Liver (tissue), 8 donors: ENCODE measurements at regions not wholly inside any gene's neighbourhood (a gene's known extent, or its start where the extent isn't known, plus 50 kb on each side); places are given as distances from the start of the nearest gene placed in this dataset.

ENCODE experiments used
- DNase-seq: peaks from one replicate; pipeline ENCODE4 v3.0.0-alpha.2; 2017; ENCODE audit warnings: low spot score
- H3K27ac ChIP-seq, 2 donors: one replicate each; pipeline ENCODE4 v1.7.0; 2013; ENCODE audit warnings: inconsistent platforms in 2 of 2, low read length in 2 of 2, control low read depth in 1 of 2, low read depth in 1 of 2, mild to moderate bottlenecking in 1 of 2
- H3K27me3 ChIP-seq, 4 donors: one replicate each; pipeline versions ENCODE4 v1.6.1 to v1.7.0; 2013; ENCODE audit warnings: low read length in 3 of 4, inconsistent platforms in 1 of 4, mild to moderate bottlenecking in 1 of 4, moderate library complexity in 1 of 4; ENCODE audit not compliant: control insufficient read depth in 4 of 4, insufficient read depth in 4 of 4
- H3K36me3 ChIP-seq, 4 donors: one replicate each; pipeline versions ENCODE4 v1.6.1 to v1.7.0; 2013; ENCODE audit warnings: low read length in 3 of 4, mild to moderate bottlenecking in 3 of 4, low read depth in 1 of 4, moderate library complexity in 1 of 4; ENCODE audit not compliant: control insufficient read depth in 4 of 4, insufficient read depth in 3 of 4
- H3K4me1 ChIP-seq, 4 donors: one replicate each; pipeline versions ENCODE4 v1.6.1 to v1.7.0; 2013; ENCODE audit warnings: low read length in 3 of 4, mild to moderate bottlenecking in 3 of 4, moderate library complexity in 1 of 4; ENCODE audit not compliant: control insufficient read depth in 4 of 4, insufficient read depth in 4 of 4
- H3K4me3 ChIP-seq, 3 donors: one replicate each; pipeline versions ENCODE4 v1.6.1 to v1.7.0; 2013; ENCODE audit warnings: low read length in 3 of 3, control low read depth in 1 of 3, low read depth in 1 of 3, mild to moderate bottlenecking in 1 of 3
- H3K9ac ChIP-seq, 2 donors: one replicate each; pipeline ENCODE4 v1.7.0; 2013; ENCODE audit warnings: low read length in 2 of 2, mild to moderate bottlenecking in 2 of 2, moderate library complexity in 2 of 2, control low read depth in 1 of 2, low read depth in 1 of 2
- H3K9me3 ChIP-seq, 4 donors: one replicate each; pipeline versions ENCODE4 v1.6.1 to v1.7.0; 2013; ENCODE audit warnings: low read length in 3 of 4; ENCODE audit not compliant: control insufficient read depth in 4 of 4
- CTCF ChIP-seq: fragments of 150-350 bp; IDR thresholded peaks from 2 replicates; pipeline ENCODE4 v1.5.1; 2017; ENCODE audit warnings: improper control_type of control experiment, low read depth, low read length; ENCODE audit not compliant: missing input control
- EGR1 ChIP-seq, 2 donors: IDR thresholded peaks; 2 replicates each; pipeline ENCODE4 v1.6.1; 2016 to 2018; ENCODE audit warnings: antibody characterized with exemption in 2 of 2, low read depth in 2 of 2
- FOXA1 ChIP-seq: IDR thresholded peaks from 2 replicates; pipeline ENCODE4 v1.6.1; 2016; ENCODE audit warnings: antibody characterized with exemption
- FOXA2 ChIP-seq: IDR thresholded peaks from 2 replicates; pipeline ENCODE4 v1.6.1; 2016; ENCODE audit warnings: antibody characterized with exemption
- GABPA ChIP-seq, 2 donors: IDR thresholded peaks in 1 of 2; conservative IDR thresholded peaks in 1 of 2; 2 replicates each; pipeline ENCODE4 v1.6.1; 2016; ENCODE audit warnings: antibody characterized with exemption in 2 of 2, mild to moderate bottlenecking in 1 of 2, moderate library complexity in 1 of 2
- HNF4A ChIP-seq, 2 donors: conservative IDR thresholded peaks; 2 replicates each; pipeline ENCODE4 v1.6.1; 2016; ENCODE audit warnings: antibody characterized with exemption in 2 of 2, mild to moderate bottlenecking in 2 of 2
- HNF4G ChIP-seq: IDR thresholded peaks from 2 replicates; pipeline ENCODE4 v1.6.1; 2016; ENCODE audit warnings: antibody characterized with exemption
- JUND ChIP-seq, 2 donors: IDR thresholded peaks; 2 replicates each; pipeline ENCODE4 v1.6.1; 2016; ENCODE audit warnings: antibody characterized with exemption in 2 of 2
- MAX ChIP-seq: IDR thresholded peaks from 2 replicates; pipeline ENCODE4 v1.6.1; 2016; ENCODE audit warnings: antibody characterized with exemption
- NR2F2 ChIP-seq: IDR thresholded peaks from 2 replicates; pipeline ENCODE4 v1.6.1; 2016; ENCODE audit warnings: antibody characterized with exemption
- RAD21 ChIP-seq, 2 donors: IDR thresholded peaks; 2 replicates each; pipeline ENCODE4 v1.6.1; 2016; ENCODE audit warnings: antibody characterized with exemption in 2 of 2, mild to moderate bottlenecking in 2 of 2
- RXRA ChIP-seq, 2 donors: IDR thresholded peaks; 2 replicates each; pipeline ENCODE4 v1.6.1; 2017 to 2018; ENCODE audit warnings: antibody characterized with exemption in 2 of 2, mild to moderate bottlenecking in 1 of 2
- SP1 ChIP-seq: IDR thresholded peaks from 2 replicates; pipeline ENCODE4 v1.6.1; 2018; ENCODE audit warnings: antibody characterized with exemption, mild to moderate bottlenecking
- TAF1 ChIP-seq: conservative IDR thresholded peaks from 2 replicates; pipeline ENCODE4 v1.6.1; 2016; ENCODE audit warnings: antibody characterized with exemption, mild to moderate bottlenecking
- YY1 ChIP-seq: IDR thresholded peaks from 2 replicates; pipeline ENCODE4 v1.6.1; 2016; ENCODE audit warnings: antibody characterized with exemption, mild to moderate bottlenecking
- ZBTB33 ChIP-seq: IDR thresholded peaks from 2 replicates; pipeline ENCODE4 v1.6.1; 2016; ENCODE audit warnings: antibody characterized with exemption
- WGBS: extraction: QIAGEN DNeasy Blood & Tissue Kit; methylation state at CpG from one replicate; pipeline ENCODE4 v1.1.7; 2013; 5-methylcytosine and 5-hydroxymethylcytosine counted together
- TF ChIP-seq, protein P1 (sequence below): IDR thresholded peaks from 2 replicates; pipeline ENCODE4 v1.6.1; 2016; ENCODE audit warnings: antibody characterized with exemption
- TF ChIP-seq, protein P2 (sequence below): IDR thresholded peaks from 2 replicates; pipeline ENCODE4 v1.6.1; 2016; ENCODE audit warnings: antibody characterized with exemption, mild to moderate bottlenecking
- donor health status: healthy.
- donor health status: healthy.
- donor health status: healthy.
- donor health status: healthy.
- donor health status: healthy.

DNA sequence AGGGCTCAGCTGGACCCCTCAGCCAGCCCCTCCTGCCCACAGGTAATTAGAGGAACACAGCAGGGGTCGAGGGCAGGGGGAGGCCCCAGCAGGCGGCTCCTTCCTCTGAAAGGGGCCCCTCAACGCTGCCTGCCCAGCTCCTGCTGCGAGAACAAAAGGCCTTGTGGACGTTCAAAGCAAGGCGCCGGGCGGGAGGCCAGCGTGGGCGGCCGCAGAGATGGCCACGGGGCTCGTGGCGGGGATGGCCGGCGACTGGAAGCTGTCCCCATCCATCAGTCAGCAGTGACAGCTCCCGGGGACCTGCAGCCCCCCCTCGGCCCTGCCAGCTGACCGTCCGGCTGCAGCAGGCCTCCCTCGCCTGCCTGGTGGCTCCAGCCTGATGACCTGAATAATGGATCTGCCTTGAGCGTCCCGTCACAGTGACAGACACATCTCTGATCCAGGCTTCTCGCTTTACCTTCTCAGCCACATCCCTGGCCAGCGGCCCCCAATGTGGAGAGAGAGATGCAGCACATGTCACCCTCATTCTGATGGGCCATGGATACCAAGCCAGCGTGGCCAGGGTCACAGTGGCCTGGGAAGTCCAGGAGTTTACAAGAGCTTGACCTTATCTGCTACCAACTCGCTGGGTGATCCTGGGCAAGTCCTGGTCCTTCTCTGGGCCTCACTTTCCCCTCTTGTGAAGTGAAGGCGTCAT lies 159.3 kb downstream of the MN1 start:
- no peaks in the 10 kb centered on the region for H3K36me3 ChIP-seq
- H3K27me3 ChIP-seq: no peaks in the 10 kb centered on the region
- DNase-seq: no peak
- H3K9me3 ChIP-seq: no peaks in the 10 kb centered on the region
- H3K4me3 ChIP-seq: no peak overlapping the region
- TF ChIP-seq EGR1 (IDR thresholded peaks at IDR 0.05; ENCODE audit: low read depth in 2 of 2): no peak
- TF ChIP-seq HNF4G: no peak
- TF ChIP-seq FOXA2: no peak
- TF ChIP-seq ZBTB33: no peak
- no peak for TF ChIP-seq SP1
- TF ChIP-seq RAD21 (IDR thresholded peaks at IDR 0.05): no peak
- TF ChIP-seq FOXA1: no peak
- TF ChIP-seq HNF4A (conservative IDR thresholded peaks at IDR 0.05): no peak
- TF ChIP-seq GABPA (IDR thresholded peaks at IDR 0.05 in 1 of 2, conservative IDR thresholded peaks at IDR 0.05 in 1 of 2): no peak
- H3K4me1 ChIP-seq: peaks cover 0 to 1% (median 0%) of the 10 kb centered on the region in 4 donors
- 84% methylated on average over 28 of the region's 28 CpGs for WGBS
- no peak overlapping the region for H3K27ac ChIP-seq
- H3K9ac ChIP-seq: no peak overlapping the region

DNA sequence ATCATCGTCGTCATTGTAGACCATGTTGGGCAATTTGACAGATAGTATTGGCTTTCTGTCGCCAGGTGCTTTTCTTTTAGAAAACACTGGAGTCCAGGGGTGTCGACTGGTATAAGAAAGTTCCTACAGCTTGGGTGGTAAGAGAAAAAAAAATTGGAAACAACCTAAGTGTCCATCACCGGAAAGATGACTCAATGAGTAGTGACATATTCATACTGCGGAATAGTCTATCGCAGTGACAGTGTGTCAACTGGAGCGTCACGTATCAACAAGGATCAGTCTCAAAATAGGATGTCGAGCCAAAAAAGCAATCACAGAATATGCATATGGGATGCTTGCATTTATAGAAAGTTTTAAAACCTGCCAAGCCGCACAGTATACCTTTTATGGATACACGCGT lies 157.6 kb downstream of the MN1 start:
- H3K4me1 ChIP-seq: peaks cover 0 to 7% (median 2%) of the 10 kb centered on the region in 4 donors
- no peak for DNase-seq
- WGBS: 94% methylated on average over 13 of the region's 13 CpGs

More for the DNA sequence above, 157.6 kb downstream of the MN1 start:
- Histone ChIP-seq H3K9me3 (no peaks in the 10 kb centered on the region), H3K36me3 (no peaks in the 10 kb centered on the region), H3K9ac (no peak overlapping the region), H3K27me3 (no peaks in the 10 kb centered on the region), H3K4me3 (no peak overlapping the region), H3K27ac (no peak overlapping the region)
- TF ChIP-seq, protein P1, sequence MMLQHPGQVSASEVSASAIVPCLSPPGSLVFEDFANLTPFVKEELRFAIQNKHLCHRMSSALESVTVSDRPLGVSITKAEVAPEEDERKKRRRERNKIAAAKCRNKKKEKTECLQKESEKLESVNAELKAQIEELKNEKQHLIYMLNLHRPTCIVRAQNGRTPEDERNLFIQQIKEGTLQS: no peak
- TF ChIP-seq RXRA (IDR thresholded peaks at IDR 0.05) (no peak), HNF4G (no peak), ZBTB33 (no peak), NR2F2 (no peak), RAD21 (IDR thresholded peaks at IDR 0.05) (no peak), HNF4A (conservative IDR thresholded peaks at IDR 0.05) (no peak), TAF1 (no peak), MAX (no peak), YY1 (no peak), EGR1 (IDR thresholded peaks at IDR 0.05; ENCODE audit: low read depth in 2 of 2) (no peak), CTCF (no peak), FOXA1 (no peak), JUND (IDR thresholded peaks at IDR 0.05) (no peak), GABPA (IDR thresholded peaks at IDR 0.05 in 1 of 2, conservative IDR thresholded peaks at IDR 0.05 in 1 of 2) (no peak), FOXA2 (no peak), SP1 (no peak)
- TF ChIP-seq, protein P2, sequence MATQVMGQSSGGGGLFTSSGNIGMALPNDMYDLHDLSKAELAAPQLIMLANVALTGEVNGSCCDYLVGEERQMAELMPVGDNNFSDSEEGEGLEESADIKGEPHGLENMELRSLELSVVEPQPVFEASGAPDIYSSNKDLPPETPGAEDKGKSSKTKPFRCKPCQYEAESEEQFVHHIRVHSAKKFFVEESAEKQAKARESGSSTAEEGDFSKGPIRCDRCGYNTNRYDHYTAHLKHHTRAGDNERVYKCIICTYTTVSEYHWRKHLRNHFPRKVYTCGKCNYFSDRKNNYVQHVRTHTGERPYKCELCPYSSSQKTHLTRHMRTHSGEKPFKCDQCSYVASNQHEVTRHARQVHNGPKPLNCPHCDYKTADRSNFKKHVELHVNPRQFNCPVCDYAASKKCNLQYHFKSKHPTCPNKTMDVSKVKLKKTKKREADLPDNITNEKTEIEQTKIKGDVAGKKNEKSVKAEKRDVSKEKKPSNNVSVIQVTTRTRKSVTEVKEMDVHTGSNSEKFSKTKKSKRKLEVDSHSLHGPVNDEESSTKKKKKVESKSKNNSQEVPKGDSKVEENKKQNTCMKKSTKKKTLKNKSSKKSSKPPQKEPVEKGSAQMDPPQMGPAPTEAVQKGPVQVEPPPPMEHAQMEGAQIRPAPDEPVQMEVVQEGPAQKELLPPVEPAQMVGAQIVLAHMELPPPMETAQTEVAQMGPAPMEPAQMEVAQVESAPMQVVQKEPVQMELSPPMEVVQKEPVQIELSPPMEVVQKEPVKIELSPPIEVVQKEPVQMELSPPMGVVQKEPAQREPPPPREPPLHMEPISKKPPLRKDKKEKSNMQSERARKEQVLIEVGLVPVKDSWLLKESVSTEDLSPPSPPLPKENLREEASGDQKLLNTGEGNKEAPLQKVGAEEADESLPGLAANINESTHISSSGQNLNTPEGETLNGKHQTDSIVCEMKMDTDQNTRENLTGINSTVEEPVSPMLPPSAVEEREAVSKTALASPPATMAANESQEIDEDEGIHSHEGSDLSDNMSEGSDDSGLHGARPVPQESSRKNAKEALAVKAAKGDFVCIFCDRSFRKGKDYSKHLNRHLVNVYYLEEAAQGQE: no peak
